PFSK-1 (cell line): ENCODE measurements at regions not wholly inside any gene's neighbourhood (a gene's known extent, or its start where the extent isn't known, plus 50 kb on each side); places are given as distances from the start of the nearest gene placed in this dataset.

Experiments used
- FOXP2 ChIP-seq: optimal IDR thresholded peaks from 2 replicates; pipeline ENCODE3; 2011; ENCODE audit warnings: borderline replicate concordance, control low read depth, inconsistent platforms; ENCODE audit not compliant: insufficient read depth; ENCODE audit errors: extremely low read length, extremely low read depth
- POLR2AphosphoS5 ChIP-seq: IDR thresholded peaks from 2 replicates; pipeline ENCODE4 v1.6.1; 2012; ENCODE audit warnings: low read depth, mild to moderate bottlenecking, control low read depth, low read length, moderate library complexity
- SIN3A ChIP-seq: IDR thresholded peaks from 2 replicates; pipeline ENCODE4 v1.6.1; 2012; ENCODE audit warnings: mild to moderate bottlenecking, low read length, moderate library complexity, borderline replicate concordance; ENCODE audit not compliant: insufficient read depth
- TAF1 ChIP-seq: IDR thresholded peaks from 2 replicates; pipeline ENCODE4 v1.6.1; 2012; ENCODE audit warnings: low read length, control low read depth, borderline replicate concordance; ENCODE audit not compliant: insufficient read depth
- TF ChIP-seq, protein P1 (sequence below), 2 experiments: IDR thresholded peaks; 2 replicates each; pipeline versions ENCODE4 v1.6.1 to v1.8.0; 2011 to 2012; ENCODE audit warnings: low read depth in 2 of 2, low read length in 2 of 2, control low read depth in 1 of 2, inconsistent platforms in 1 of 2, mild to moderate bottlenecking in 1 of 2, moderate library complexity in 1 of 2; ENCODE audit not compliant: insufficient read depth in 1 of 2

DNA sequence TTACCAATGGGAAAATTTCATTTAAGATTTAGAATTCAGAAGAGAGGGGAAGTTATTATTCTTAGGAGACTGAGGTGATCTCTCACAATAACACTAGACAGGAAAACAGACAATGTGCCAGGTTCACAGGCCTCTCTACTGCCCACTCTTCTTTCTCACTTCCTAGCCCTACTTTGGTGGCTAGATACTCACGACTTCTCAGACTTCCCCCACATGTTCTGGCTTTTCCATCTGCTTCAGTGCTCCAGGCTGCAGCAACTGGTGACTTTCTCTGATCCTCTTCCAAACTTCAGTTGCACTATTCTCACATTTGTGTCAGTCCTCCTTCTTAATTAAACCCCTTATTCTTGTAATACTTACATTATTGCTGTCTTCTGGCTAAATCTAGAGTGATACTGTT, 208.7 kb upstream of the KCTD3 start:
- TF ChIP-seq, protein P1, sequence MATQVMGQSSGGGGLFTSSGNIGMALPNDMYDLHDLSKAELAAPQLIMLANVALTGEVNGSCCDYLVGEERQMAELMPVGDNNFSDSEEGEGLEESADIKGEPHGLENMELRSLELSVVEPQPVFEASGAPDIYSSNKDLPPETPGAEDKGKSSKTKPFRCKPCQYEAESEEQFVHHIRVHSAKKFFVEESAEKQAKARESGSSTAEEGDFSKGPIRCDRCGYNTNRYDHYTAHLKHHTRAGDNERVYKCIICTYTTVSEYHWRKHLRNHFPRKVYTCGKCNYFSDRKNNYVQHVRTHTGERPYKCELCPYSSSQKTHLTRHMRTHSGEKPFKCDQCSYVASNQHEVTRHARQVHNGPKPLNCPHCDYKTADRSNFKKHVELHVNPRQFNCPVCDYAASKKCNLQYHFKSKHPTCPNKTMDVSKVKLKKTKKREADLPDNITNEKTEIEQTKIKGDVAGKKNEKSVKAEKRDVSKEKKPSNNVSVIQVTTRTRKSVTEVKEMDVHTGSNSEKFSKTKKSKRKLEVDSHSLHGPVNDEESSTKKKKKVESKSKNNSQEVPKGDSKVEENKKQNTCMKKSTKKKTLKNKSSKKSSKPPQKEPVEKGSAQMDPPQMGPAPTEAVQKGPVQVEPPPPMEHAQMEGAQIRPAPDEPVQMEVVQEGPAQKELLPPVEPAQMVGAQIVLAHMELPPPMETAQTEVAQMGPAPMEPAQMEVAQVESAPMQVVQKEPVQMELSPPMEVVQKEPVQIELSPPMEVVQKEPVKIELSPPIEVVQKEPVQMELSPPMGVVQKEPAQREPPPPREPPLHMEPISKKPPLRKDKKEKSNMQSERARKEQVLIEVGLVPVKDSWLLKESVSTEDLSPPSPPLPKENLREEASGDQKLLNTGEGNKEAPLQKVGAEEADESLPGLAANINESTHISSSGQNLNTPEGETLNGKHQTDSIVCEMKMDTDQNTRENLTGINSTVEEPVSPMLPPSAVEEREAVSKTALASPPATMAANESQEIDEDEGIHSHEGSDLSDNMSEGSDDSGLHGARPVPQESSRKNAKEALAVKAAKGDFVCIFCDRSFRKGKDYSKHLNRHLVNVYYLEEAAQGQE (IDR thresholded peaks at IDR 0.05; ENCODE audit: insufficient read depth in 1 of 2, low read depth in 2 of 2, low read length in 2 of 2), result no peak
- TF ChIP-seq SIN3A (no peak), FOXP2 (no peak), POLR2AphosphoS5 (no peak), TAF1 (no peak)

GRCh38 chr1:215360031-215360430, 207.1 kb upstream of the KCTD3 start:
- TF ChIP-seq POLR2AphosphoS5, result no peak
- TF ChIP-seq, protein P1 (IDR thresholded peaks at IDR 0.05; ENCODE audit: insufficient read depth in 1 of 2, low read depth in 2 of 2, low read length in 2 of 2), result no peak
- no peak for TF ChIP-seq SIN3A
- no peak for TF ChIP-seq FOXP2
- TF ChIP-seq TAF1, result no peak

GRCh38 chr1:215360758-215361157, 206.3 kb upstream of the KCTD3 start:
- TF ChIP-seq, protein P1 (IDR thresholded peaks at IDR 0.05; ENCODE audit: insufficient read depth in 1 of 2, low read depth in 2 of 2, low read length in 2 of 2), result no peak
- TF ChIP-seq TAF1, result no peak
- no peak for TF ChIP-seq POLR2AphosphoS5
- no peak for TF ChIP-seq FOXP2
- TF ChIP-seq SIN3A, result no peak

DNA sequence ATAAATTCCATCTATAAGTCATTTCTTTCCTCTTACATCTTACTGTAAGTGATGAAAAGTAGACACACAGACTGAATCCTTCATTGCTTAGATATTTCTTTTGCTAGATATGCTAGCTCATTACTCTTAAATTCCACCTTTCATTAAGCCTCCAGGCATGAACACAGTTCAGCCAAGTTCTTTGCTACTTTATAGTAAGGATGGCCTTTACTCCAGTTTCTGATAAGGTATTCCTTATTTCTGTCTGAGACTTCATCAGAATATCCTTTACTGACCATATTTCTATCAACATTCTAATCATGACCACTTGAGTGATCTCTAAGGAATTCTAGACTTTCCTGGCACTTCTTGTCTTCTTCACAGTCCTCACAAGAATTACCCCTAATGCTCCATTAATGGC, 191.7 kb upstream of the KCTD3 start:
- TF ChIP-seq SIN3A (no peak), TAF1 (no peak), FOXP2 (no peak), POLR2AphosphoS5 (no peak)
- TF ChIP-seq, protein P1 (IDR thresholded peaks at IDR 0.05; ENCODE audit: insufficient read depth in 1 of 2, low read depth in 2 of 2, low read length in 2 of 2), result no peak
